ENCODE measurements at regions not wholly inside any gene's neighbourhood (a gene's known extent, or its start where the extent isn't known, plus 50 kb on each side); places are given as distances from the start of the nearest gene placed in this dataset.
"Not testable (repeated sequence)": the region's sequence is repeated elsewhere in the genome, so short reads cannot be mapped to it uniquely, and the experiment has no call there.

- not testable (repeated sequence) for TF ChIP-seq CTCF (conservative IDR thresholded peaks at IDR 0.05; ENCODE audit: low read depth, low read length); CHD1 (IDR thresholded peaks at IDR 0.05; ENCODE audit: low read depth, low read length); NFE2L2 (IDR thresholded peaks at IDR 0.05; ENCODE audit: low read depth, low read length); FOS (IDR thresholded peaks at IDR 0.05; ENCODE audit: low read depth, low read length); POLR2A (IDR thresholded peaks at IDR 0.05; ENCODE audit: low read depth, low read length); MAFK (IDR thresholded peaks at IDR 0.05; ENCODE audit: low read depth, low read length); RAD21 (IDR thresholded peaks at IDR 0.05; ENCODE audit: low read length); RFX5 (IDR thresholded peaks at IDR 0.05; ENCODE audit: low read depth, low read length); USF2 (IDR thresholded peaks at IDR 0.05; ENCODE audit: low read depth, low read length)
These were observed 290.9 kb upstream of the PROK2 start for GRCh38 chr3:72075848-72076247.

All from IMR-90 (cell line).